GM18517 (cell line): ENCODE measurements at regions not wholly inside any gene's neighbourhood (a gene's known extent, or its start where the extent isn't known, plus 50 kb on each side); places are given as distances from the start of the nearest gene placed in this dataset.
"Not testable (repeated sequence)": the region's sequence is repeated elsewhere in the genome, so short reads cannot be mapped to it uniquely, and the experiment has no call there.

Experiments
- ATAC-seq: cut with Tn5 transposase; IDR thresholded peaks from one replicate; pipeline ENCODE4 v1.9.1; 2021; ENCODE audit warnings: mild to moderate bottlenecking, moderate library complexity; ENCODE audit not compliant: unreplicated experiment

DNA sequence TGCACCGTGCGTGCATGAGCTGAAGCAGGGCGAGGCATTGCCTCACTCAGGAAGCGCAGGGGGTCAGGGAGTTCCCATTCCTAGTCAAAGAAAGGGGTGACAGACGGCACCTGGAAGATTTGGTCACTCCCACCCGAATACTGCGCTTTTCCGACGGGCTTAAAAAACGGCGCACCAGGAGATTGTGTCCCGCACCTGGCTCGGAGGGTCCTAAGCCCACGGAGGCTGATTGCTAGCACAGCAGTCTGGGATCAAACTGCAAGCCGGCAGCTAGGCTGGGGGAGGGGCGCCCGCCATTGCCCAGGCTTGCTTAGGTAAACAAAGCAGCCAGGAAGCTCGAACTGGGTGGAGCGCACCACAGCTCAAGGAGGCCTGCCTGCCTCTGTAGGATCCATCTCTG, 85.6 kb upstream of the TSLP start:
- ATAC-seq: not testable (repeated sequence)

- ATAC-seq: not testable (repeated sequence)
Measured at GRCh38 chr5:110987573-110987972, 83.9 kb upstream of the TSLP start.

DNA sequence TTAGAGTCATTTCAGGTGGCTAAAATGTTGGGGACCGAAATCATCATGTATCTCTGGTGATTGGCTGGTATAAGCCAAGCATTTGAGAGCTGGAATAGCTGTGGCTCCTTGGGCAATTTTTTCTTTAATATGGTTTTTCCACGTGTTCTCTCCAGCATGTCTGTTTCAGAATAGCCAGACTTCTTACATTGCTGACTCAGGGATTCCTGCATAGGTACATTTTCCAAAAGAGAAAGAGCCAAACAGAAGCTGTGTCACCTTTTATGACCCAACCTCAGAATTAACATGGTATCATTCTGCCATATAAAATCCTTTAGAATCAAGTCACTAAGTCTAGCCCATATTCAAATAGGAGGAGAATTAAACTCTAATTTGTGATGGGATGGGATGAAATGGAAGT, 74.8 kb upstream of the TSLP start:
- no peak for ATAC-seq

- ATAC-seq: no peak
Measured at GRCh38 chr5:111002036-111002435, 69.5 kb upstream of the TSLP start.

- no peak for ATAC-seq
Measured at GRCh38 chr5:111003623-111004022, 67.9 kb upstream of the TSLP start.

- ATAC-seq: no peak
Measured at GRCh38 chr5:111004291-111004690, 67.2 kb upstream of the TSLP start.

GRCh38 chr5:111010783-111011182, 60.7 kb upstream of the TSLP start:
- no peak for ATAC-seq

- no peak for ATAC-seq
Measured at GRCh38 chr5:111013011-111013410, 58.5 kb upstream of the TSLP start.

DNA sequence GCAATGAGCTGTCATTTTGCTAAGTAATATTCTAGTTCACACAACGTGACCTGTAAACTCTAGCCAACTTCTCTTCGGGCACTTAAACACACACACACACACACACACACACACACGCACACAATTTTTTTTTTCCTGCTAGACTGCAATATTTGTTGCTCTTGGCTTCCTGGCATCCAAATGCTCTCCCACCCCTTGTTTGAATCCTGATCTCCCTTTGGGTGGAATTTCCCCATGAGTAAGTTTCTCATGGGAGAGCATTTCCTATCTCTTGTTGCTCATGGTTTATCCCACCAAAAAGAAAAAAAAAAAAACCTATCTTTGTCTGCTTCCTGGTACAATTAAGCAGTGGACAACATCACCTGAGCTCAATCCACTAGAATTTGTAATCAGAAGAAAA, 54.7 kb upstream of the TSLP start:
- no peak for ATAC-seq

DNA sequence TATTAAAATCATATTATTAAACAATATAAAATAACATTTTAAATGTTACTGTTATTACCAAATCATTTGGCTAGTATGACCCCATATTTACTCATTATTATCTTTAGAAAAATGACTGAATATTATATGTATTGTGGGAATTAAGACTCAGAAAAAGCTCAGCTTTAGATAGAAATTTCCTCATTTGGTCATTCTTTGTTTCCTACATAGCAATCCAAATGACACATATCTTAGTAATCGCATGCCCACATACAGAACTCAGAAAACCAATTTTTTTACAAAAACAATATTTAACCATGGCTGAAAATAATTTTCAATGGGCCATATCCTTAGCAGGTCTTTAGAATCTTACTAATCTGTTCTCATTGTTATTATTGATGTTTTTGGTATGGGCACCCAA, 53.8 kb upstream of the TSLP start:
- ATAC-seq: no peak
